GM13976 (cell line): ENCODE measurements at regions not wholly inside any gene's neighbourhood (a gene's known extent, or its start where the extent isn't known, plus 50 kb on each side); places are given as distances from the start of the nearest gene placed in this dataset.
"Not testable (repeated sequence)": the region's sequence is repeated elsewhere in the genome, so short reads cannot be mapped to it uniquely, and the experiment has no call there.

ENCODE experiments used
- DNase-seq: peaks from one replicate; pipeline ENCODE4 v3.0.0; 2012; ENCODE audit warnings: low spot score
- in situ Hi-C: fragments of 300-500 bp; cut with MboI; formaldehyde crosslinking; loops from one replicate; pipeline ENCODE4 v1.12.0; 2022; ENCODE audit warnings: low sequenced_read_pairs, mixed read lengths, inconsistent platforms; ENCODE audit not compliant: unreplicated experiment
- TF ChIP-seq, protein P1 (sequence below): IDR thresholded peaks from 2 replicates; pipeline ENCODE4 v1.5.1; 2012; ENCODE audit warnings: borderline replicate concordance, mild to moderate bottlenecking; ENCODE audit not compliant: insufficient read depth; ENCODE audit errors: extremely low read depth, missing control alignments, control extremely low read depth

DNA sequence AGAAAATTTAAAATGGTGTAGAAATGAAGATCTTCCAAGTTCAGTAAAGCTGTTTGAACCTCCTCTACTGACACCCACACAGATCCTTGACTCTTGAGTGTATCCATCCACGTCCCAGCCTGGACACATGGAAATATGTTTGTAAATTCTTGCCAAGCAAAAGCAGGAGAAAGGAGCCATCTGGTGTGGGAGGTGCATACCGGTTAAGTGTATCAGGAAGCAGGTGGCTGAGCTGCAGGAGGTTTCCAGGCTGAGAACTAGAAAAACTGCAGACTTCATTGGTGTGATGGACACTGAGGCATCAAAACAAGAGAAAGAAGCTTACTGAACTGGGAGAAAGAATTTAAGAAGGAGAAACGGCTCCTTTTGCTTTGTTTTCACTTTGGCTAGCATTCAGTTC is 229.9 kb upstream of the GRIK2 start:
- in situ Hi-C loops: no loop called here
- no peak for DNase-seq
- TF ChIP-seq, protein P1, sequence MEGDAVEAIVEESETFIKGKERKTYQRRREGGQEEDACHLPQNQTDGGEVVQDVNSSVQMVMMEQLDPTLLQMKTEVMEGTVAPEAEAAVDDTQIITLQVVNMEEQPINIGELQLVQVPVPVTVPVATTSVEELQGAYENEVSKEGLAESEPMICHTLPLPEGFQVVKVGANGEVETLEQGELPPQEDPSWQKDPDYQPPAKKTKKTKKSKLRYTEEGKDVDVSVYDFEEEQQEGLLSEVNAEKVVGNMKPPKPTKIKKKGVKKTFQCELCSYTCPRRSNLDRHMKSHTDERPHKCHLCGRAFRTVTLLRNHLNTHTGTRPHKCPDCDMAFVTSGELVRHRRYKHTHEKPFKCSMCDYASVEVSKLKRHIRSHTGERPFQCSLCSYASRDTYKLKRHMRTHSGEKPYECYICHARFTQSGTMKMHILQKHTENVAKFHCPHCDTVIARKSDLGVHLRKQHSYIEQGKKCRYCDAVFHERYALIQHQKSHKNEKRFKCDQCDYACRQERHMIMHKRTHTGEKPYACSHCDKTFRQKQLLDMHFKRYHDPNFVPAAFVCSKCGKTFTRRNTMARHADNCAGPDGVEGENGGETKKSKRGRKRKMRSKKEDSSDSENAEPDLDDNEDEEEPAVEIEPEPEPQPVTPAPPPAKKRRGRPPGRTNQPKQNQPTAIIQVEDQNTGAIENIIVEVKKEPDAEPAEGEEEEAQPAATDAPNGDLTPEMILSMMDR: no peak

DNA sequence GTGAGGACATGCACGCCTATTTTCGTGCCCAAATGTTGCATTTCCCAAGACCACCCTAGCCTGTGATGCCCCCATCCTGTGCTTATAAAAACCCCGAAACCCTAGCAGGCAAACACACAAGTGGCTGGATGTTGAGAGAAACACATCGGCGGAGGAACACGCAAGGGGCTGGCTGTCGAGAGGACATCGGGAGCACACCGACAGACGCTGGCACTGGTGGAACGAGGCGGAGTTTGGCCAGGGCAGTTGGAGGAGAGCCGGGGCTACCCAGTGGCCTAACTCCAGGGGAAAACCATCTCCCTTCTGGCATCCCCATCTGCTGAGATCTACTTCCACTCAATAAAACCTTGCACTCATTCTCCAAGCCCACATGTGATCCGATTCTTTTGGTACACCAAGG is 225.9 kb upstream of the GRIK2 start:
- TF ChIP-seq, protein P1: no peak
- DNase-seq: no peak
- in situ Hi-C loops: no loop called here

DNA sequence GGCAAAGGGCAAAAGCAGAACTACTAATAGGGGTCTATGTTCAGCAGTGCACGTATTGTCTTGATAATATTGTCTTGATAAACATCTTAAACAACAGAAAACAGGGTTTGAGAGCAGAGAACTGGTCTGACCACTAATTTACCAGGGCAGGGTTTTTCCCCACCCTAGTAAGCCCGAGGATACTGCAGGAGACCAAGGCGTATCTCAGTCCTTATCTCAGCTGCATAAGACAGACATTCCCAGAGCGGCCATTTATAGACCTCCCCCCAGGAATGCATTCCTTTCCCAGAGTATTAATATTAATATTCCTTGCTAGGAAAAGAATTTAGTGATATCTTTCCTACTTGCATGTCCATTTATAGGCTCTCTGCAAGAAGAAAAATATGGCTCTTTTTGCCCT is 222.5 kb upstream of the GRIK2 start:
- DNase-seq, in situ Hi-C loops: not testable (repeated sequence)

DNA sequence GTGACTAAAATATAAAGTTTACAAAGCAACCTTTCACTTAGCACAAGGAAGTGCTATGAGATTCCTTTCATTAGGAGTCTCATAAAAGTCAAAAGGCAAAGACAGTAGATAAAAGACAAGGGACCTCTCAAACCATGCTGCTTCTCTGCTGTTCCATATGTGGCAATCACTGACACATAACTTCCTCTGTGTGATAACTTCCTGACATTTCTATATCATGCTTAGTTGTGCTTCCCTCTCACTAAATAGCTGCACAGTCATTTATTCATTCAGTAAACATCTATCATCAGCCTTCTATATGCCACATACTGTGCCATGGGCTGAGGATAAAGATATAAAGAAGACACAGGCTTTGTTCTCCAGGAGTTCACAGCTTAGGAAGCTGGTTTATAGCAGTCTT is 214.8 kb upstream of the GRIK2 start:
- in situ Hi-C loops: no loop called here
- TF ChIP-seq, protein P1: no peak
- no peak for DNase-seq

DNA sequence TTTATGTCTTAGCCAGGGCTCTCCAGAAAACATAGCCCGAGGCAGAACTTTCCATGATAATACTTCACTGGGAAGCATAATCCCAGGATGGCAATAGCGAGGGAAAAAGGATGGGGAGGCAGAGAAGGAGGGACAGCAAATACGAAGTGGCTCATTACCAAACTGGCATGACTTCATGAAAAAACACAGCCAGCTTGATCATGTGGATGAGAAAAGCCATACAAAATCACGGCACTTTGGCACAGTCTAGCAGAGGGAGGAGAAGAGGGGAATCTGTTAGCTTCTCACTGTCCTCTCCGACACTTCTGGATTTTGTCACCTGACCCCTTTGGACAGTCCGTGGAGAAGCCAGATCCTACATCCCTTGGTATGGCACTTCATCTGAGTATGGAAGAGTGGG is 212.5 kb upstream of the GRIK2 start:
- in situ Hi-C loops: no loop called here
- DNase-seq: no peak
- TF ChIP-seq, protein P1: no peak

DNA sequence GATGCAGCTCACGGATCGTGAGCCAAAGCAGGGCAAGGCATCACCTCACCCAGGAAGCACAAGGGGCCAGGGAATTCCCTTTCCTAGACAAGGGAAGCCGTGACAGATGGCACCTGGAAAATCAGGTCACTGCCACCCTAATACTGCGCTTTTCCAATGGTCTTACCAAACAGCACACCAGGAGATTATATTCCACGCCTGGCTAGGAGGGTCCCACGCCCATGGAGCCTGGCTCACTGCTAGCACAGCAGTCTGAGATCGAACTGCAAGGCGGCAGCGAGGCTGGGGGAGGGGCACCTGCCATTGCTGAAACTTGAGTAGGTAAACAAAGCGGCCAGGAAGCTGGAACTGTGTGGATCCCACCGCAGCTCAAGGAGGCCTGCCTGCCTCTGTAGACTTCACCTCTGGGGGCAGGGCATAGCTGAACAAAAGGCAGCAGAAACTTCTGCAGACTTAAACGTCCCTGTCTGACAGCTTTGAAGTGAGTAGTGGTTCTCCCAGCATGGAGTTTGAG is 205.2 kb upstream of the GRIK2 start:
- in situ Hi-C loops, DNase-seq: not testable (repeated sequence)

DNA sequence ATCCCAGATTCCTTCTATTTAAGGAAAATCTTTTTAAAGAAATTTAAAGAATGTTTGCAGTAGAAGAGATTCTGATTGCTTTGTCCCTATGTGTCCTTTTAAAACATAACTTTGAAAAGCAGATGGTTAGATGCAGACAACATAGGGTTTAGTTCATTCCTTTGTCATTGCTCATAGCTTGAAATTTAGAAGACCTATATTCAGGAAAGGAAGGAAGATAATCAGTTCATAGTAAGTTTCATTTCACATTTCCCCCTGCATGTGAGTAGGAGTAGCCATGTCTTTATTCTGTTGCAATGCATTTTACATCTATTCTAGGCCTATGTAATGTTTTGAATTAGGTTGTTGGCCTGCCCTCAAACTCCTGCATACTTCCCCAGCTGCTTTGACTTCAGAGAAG is 197.9 kb upstream of the GRIK2 start:
- in situ Hi-C loops: no loop called here
- TF ChIP-seq, protein P1: no peak
- no peak for DNase-seq

DNA sequence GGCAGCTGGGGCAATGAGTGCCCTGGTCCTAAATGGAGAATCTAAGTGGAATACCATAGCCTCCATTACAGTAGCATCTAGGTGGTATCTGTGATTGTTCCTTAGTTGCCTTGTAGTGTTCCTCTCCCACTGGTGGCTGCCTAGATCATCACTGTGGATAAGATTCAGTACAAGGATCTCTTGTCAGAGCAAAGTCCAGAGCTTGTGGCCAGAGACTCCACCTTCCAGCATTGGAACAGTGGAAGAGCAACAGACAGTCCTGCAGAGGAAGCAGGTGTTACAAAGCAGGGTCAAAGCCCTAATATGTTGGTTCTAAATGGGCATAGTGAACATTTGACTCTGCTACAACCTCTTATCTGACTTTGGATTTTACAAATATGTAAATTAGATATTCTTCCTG is 194.1 kb upstream of the GRIK2 start:
- in situ Hi-C loops: no loop called here
- TF ChIP-seq, protein P1: no peak
- DNase-seq: no peak
